H9 (cell line): ENCODE measurements at regions not wholly inside any gene's neighbourhood (a gene's known extent, or its start where the extent isn't known, plus 50 kb on each side); places are given as distances from the start of the nearest gene placed in this dataset.

Experiments used
- DNase-seq: peaks from one replicate; pipeline ENCODE4 v3.0.0-alpha.2; 2017
- H2AFZ ChIP-seq: one replicate; pipeline ENCODE4 v1.6.1; 2013; ENCODE audit warnings: mild to moderate bottlenecking, low read length, control low read depth, moderate library complexity
- H2AK5ac ChIP-seq: 2 replicates; pipeline ENCODE4 v1.6.1; 2013; ENCODE audit warnings: low read length, control low read depth, mixed read lengths; ENCODE audit not compliant: insufficient read length
- H2BK120ac ChIP-seq: one replicate; pipeline ENCODE4 v1.6.1; 2013; ENCODE audit warnings: low read depth, mild to moderate bottlenecking, low read length, control low read depth, inconsistent platforms; ENCODE audit not compliant: poor library complexity, severe bottlenecking
- H2BK12ac ChIP-seq: 2 replicates; pipeline ENCODE4 v1.6.1; 2013; ENCODE audit warnings: low read length, control low read depth, mixed read lengths, low read depth; ENCODE audit not compliant: insufficient read length
- H2BK15ac ChIP-seq: 2 replicates; pipeline ENCODE4 v1.6.1; 2013; ENCODE audit warnings: low read depth, low read length, control low read depth
- H2BK20ac ChIP-seq: one replicate; pipeline ENCODE4 v1.6.1; 2013; ENCODE audit warnings: low read depth, mild to moderate bottlenecking, low read length, control low read depth, inconsistent platforms; ENCODE audit not compliant: poor library complexity, severe bottlenecking
- H2BK5ac ChIP-seq: 2 replicates; pipeline ENCODE4 v1.6.1; 2013; ENCODE audit warnings: low read length, control low read depth, mixed read lengths; ENCODE audit not compliant: insufficient read length
- H3K14ac ChIP-seq: 2 replicates; pipeline ENCODE4 v1.6.1; 2013; ENCODE audit warnings: low read length, control low read depth; ENCODE audit not compliant: insufficient read depth
- H3K18ac ChIP-seq: 2 replicates; pipeline ENCODE4 v1.6.1; 2013; ENCODE audit warnings: low read depth, mild to moderate bottlenecking, mixed read lengths, low read length, control low read depth; ENCODE audit not compliant: insufficient read length
- H3K23ac ChIP-seq: 2 replicates; pipeline ENCODE4 v1.6.1; 2013; ENCODE audit warnings: low read length, control low read depth, mixed read lengths, low read depth; ENCODE audit not compliant: insufficient read length
- H3K23me2 ChIP-seq: 2 replicates; pipeline ENCODE4 v1.6.1; 2013; ENCODE audit warnings: low read depth, mild to moderate bottlenecking, mixed read lengths, low read length, control low read depth; ENCODE audit not compliant: insufficient read length, poor library complexity, severe bottlenecking
- H3K27ac ChIP-seq: 2 replicates; pipeline ENCODE4 v1.5.1; 2013; ENCODE audit warnings: low read length, control low read depth, mixed read lengths, low read depth; ENCODE audit not compliant: insufficient read length
- H3K27me3 ChIP-seq: 2 replicates; pipeline ENCODE4 v1.6.1; 2013; ENCODE audit warnings: low read length, control low read depth, inconsistent platforms; ENCODE audit not compliant: insufficient read depth
- H3K4ac ChIP-seq: 2 replicates; pipeline ENCODE4 v1.6.1; 2013; ENCODE audit warnings: low read depth, mild to moderate bottlenecking, control low read depth, inconsistent platforms, low read length, moderate library complexity
- H3K4me1 ChIP-seq: 2 replicates; pipeline ENCODE4 v1.6.1; 2013; ENCODE audit warnings: low read length, control low read depth, inconsistent platforms; ENCODE audit not compliant: insufficient read depth
- H3K4me2 ChIP-seq: 2 replicates; pipeline ENCODE4 v1.6.1; 2013; ENCODE audit warnings: low read length, control low read depth, mixed read lengths; ENCODE audit not compliant: insufficient read length, insufficient read depth
- H3K56ac ChIP-seq: 2 replicates; pipeline ENCODE4 v1.6.1; 2013; ENCODE audit warnings: low read depth, mild to moderate bottlenecking, mixed read lengths, low read length, control low read depth; ENCODE audit not compliant: insufficient read length
- H3K79me1 ChIP-seq: 2 replicates; pipeline ENCODE4 v1.6.1; 2013; ENCODE audit warnings: low read depth, mild to moderate bottlenecking, moderate library complexity, low read length, control low read depth, inconsistent platforms; ENCODE audit not compliant: insufficient read depth, poor library complexity, severe bottlenecking
- H3K79me2 ChIP-seq: 2 replicates; pipeline ENCODE4 v1.6.1; 2013; ENCODE audit warnings: low read length, control low read depth, inconsistent platforms; ENCODE audit not compliant: insufficient read depth
- H3K9ac ChIP-seq: 2 replicates; pipeline ENCODE4 v1.6.1; 2013; ENCODE audit warnings: low read length, control low read depth, mixed read lengths; ENCODE audit not compliant: insufficient read length; ENCODE audit errors: extremely low read depth
- H3K9me3 ChIP-seq: one replicate; pipeline ENCODE4 v1.6.1; 2013; ENCODE audit warnings: low read depth, low read length, inconsistent platforms; ENCODE audit not compliant: control insufficient read depth
- H3T11ph ChIP-seq: one replicate; pipeline ENCODE4 v1.6.1; 2013; ENCODE audit warnings: mild to moderate bottlenecking, low read length, control low read depth, inconsistent platforms
- H4K20me1 ChIP-seq: one replicate; pipeline ENCODE4 v1.6.1; 2013; ENCODE audit not compliant: control insufficient read depth, insufficient read length, insufficient read depth
- H4K5ac ChIP-seq: 2 replicates; pipeline ENCODE4 v1.6.1; 2013; ENCODE audit warnings: low read depth, mild to moderate bottlenecking, mixed read lengths, low read length, control low read depth; ENCODE audit not compliant: insufficient read length
- H4K8ac ChIP-seq: replicated peaks from 2 replicates; pipeline ENCODE4 v1.6.1; 2013; ENCODE audit warnings: low read length, control low read depth, mixed read lengths, low read depth; ENCODE audit not compliant: insufficient read length
- H4K91ac ChIP-seq: 2 replicates; pipeline ENCODE4 v1.6.1; 2013; ENCODE audit warnings: low read depth, mild to moderate bottlenecking, moderate library complexity, mixed read lengths, low read length, control low read depth; ENCODE audit not compliant: insufficient read length
- H3K27ac Mint-ChIP-seq, 3 experiments: 2 replicates in 2 of 3; 3 replicates in 1 of 3; pipeline ENCODE4 v1.8.0; 2020 to 2021; ENCODE audit warnings: mixed read lengths in 3 of 3, mild to moderate bottlenecking in 1 of 3, moderate library complexity in 1 of 3
- H3K27me3 Mint-ChIP-seq: 2 replicates; pipeline ENCODE4 v1.8.0; 2021; ENCODE audit warnings: low read depth, mild to moderate bottlenecking, moderate library complexity, mixed read lengths
- H3K36me3 Mint-ChIP-seq, 3 experiments: 2 replicates in 2 of 3; 3 replicates in 1 of 3; pipeline ENCODE4 v1.8.0; 2020 to 2021; ENCODE audit warnings: low read depth in 3 of 3, mixed read lengths in 3 of 3; ENCODE audit not compliant: insufficient read depth in 1 of 3
- H3K4me1 Mint-ChIP-seq, 2 experiments: 2 replicates each; pipeline ENCODE4 v1.8.0; 2020; ENCODE audit warnings: mixed read lengths in 2 of 2
- H3K4me3 Mint-ChIP-seq, 2 experiments: 2 replicates in 1 of 2; 3 replicates in 1 of 2; pipeline ENCODE4 v1.8.0; 2020 to 2021; ENCODE audit warnings: mild to moderate bottlenecking in 2 of 2, mixed read lengths in 2 of 2, moderate library complexity in 1 of 2
- H3K9me3 Mint-ChIP-seq, 2 experiments: 2 replicates in 1 of 2; 3 replicates in 1 of 2; pipeline ENCODE4 v1.8.0; 2020; ENCODE audit warnings: mild to moderate bottlenecking in 2 of 2, mixed read lengths in 2 of 2, moderate library complexity in 1 of 2
- WGBS: extraction: QIAGEN DNeasy Blood & Tissue Kit; methylation state at CpG from one replicate; pipeline ENCODE4 v1.1.7; 2013; ENCODE audit warnings: missing lambda C conversion rate, low lambda C conversion rate, mixed read lengths; ENCODE audit not compliant: insufficient read length; ENCODE audit errors: extremely low coverage; 5-methylcytosine and 5-hydroxymethylcytosine counted together
- TF ChIP-seq, protein P1 (sequence below): fragments of 200-600 bp; sonication (generic); conservative IDR thresholded peaks from 3 replicates; pipeline ENCODE4 v1.8.0; 2021; ENCODE audit warnings: antibody characterized with exemption, mild to moderate bottlenecking

GRCh38 chr11:43072911-43073310 is 238.9 kb upstream of the API5 start:
- no peak for DNase-seq
- Histone ChIP-seq H4K91ac (no peak overlapping the region), H2AK5ac (no peak overlapping the region), H3K4ac (no peak overlapping the region), H3K56ac (no peak overlapping the region), H2BK120ac (no peak overlapping the region), H3K23me2 (no peaks in the 10 kb centered on the region), H3K14ac (no peak overlapping the region), H3K27ac (no peak overlapping the region), H2BK20ac (no peak overlapping the region), H3K18ac (no peak overlapping the region), H3K4me1 (peaks cover 2% of the 10 kb centered on the region; the same call in 1 of the 2 replicates), H3K79me2 (no peaks in the 10 kb centered on the region), H2BK12ac (no peak overlapping the region), H4K20me1 (no peaks in the 10 kb centered on the region), H3K23ac (no peak overlapping the region), H2BK5ac (no peak overlapping the region), H4K8ac (no peak overlapping the region), H3K27me3 (no peaks in the 10 kb centered on the region; the same call in 1 of the 2 replicates), H3K79me1 (no peaks in the 10 kb centered on the region), H2AFZ (no peak overlapping the region), H3K9ac (no peak overlapping the region), H3K9me3 (no peaks in the 10 kb centered on the region), H4K5ac (no peak overlapping the region), H3T11ph (no peak overlapping the region), H3K4me2 (no peak overlapping the region), H2BK15ac (no peak overlapping the region)
- whole genome bisulfite sequencing: no CpG with 5 or more reads among the region's 4 CpGs
- TF ChIP-seq, protein P1, sequence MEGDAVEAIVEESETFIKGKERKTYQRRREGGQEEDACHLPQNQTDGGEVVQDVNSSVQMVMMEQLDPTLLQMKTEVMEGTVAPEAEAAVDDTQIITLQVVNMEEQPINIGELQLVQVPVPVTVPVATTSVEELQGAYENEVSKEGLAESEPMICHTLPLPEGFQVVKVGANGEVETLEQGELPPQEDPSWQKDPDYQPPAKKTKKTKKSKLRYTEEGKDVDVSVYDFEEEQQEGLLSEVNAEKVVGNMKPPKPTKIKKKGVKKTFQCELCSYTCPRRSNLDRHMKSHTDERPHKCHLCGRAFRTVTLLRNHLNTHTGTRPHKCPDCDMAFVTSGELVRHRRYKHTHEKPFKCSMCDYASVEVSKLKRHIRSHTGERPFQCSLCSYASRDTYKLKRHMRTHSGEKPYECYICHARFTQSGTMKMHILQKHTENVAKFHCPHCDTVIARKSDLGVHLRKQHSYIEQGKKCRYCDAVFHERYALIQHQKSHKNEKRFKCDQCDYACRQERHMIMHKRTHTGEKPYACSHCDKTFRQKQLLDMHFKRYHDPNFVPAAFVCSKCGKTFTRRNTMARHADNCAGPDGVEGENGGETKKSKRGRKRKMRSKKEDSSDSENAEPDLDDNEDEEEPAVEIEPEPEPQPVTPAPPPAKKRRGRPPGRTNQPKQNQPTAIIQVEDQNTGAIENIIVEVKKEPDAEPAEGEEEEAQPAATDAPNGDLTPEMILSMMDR: no peak
- Mint-ChIP-seq H3K36me3 (peaks cover 1 to 24% (median 15%) of the 10 kb centered on the region in 3 experiments), H3K4me3 (no peak overlapping the region), H3K27ac (no peak overlapping the region), H3K4me1 (peaks cover 39 to 51% of the 10 kb centered on the region in 2 experiments), H3K27me3 (no peaks in the 10 kb centered on the region), H3K9me3 (peaks cover 24 to 30% of the 10 kb centered on the region in 2 experiments)
